Sigmoid colon (tissue), 4 donors: ENCODE measurements at regions not wholly inside any gene's neighbourhood (a gene's known extent, or its start where the extent isn't known, plus 50 kb on each side); places are given as distances from the start of the nearest gene placed in this dataset.

Source experiments
- CTCF ChIP-seq, 4 experiments: fragments of 450-650 bp in 3 of 4; fragments of 200-600 bp in 1 of 4; IDR thresholded peaks; one replicate each; pipeline ENCODE4 v1.5.1; 2016 to 2019; ENCODE audit warnings: antibody characterized with exemption in 4 of 4, mild to moderate bottlenecking in 3 of 4, moderate library complexity in 2 of 4
- POLR2A ChIP-seq, 2 donors: fragments of 450-650 bp; IDR thresholded peaks; one replicate each; pipeline ENCODE4 v1.6.1; 2016; ENCODE audit warnings: antibody characterized with exemption in 2 of 2, mild to moderate bottlenecking in 2 of 2, moderate library complexity in 2 of 2
- POLR2AphosphoS5 ChIP-seq, 4 donors: sonication (generic); formaldehyde crosslinking; IDR thresholded peaks; one replicate each; pipeline ENCODE4 v1.6.1; 2017; ENCODE audit warnings: antibody characterized with exemption in 4 of 4

- TF ChIP-seq POLR2A (IDR thresholded peaks at IDR 0.05) (no peak), CTCF (IDR thresholded peaks at IDR 0.05) (no peak), POLR2AphosphoS5 (IDR thresholded peaks at IDR 0.05) (no peak)
These were observed 92.7 kb upstream of the C1orf174 start for GRCh38 chr1:3992746-3993145.
